Hepatocyte (in vitro differentiated cells): ENCODE measurements at regions not wholly inside any gene's neighbourhood (a gene's known extent, or its start where the extent isn't known, plus 50 kb on each side); places are given as distances from the start of the nearest gene placed in this dataset. TPM values are rescaled to one million over a fixed set of nuclear protein-coding genes. Genes with fewer than 3 reads are reported as not detected.

Experiments used
- DNase-seq: peaks from one replicate; pipeline ENCODE4 v3.0.0-alpha.2; 2016; ENCODE audit warnings: low spot score
- H2AFZ ChIP-seq: fragments of 200-600 bp; sonication (generic); 2 replicates; pipeline ENCODE4 v1.6.0; 2016; ENCODE audit warnings: antibody characterized with exemption, mild to moderate bottlenecking
- H3K27ac ChIP-seq: fragments of 200-600 bp; sonication (generic); 2 replicates; pipeline ENCODE4 v1.5.1; 2016; ENCODE audit warnings: mild to moderate bottlenecking
- H3K27me3 ChIP-seq: fragments of 200-600 bp; sonication (generic); 2 replicates; pipeline ENCODE4 v1.6.1; 2016
- H3K36me3 ChIP-seq: fragments of 200-600 bp; sonication (generic); replicated peaks from 2 replicates; pipeline ENCODE4 v1.5.1; 2016; ENCODE audit warnings: low read depth; ENCODE audit not compliant: insufficient read depth
- H3K4me1 ChIP-seq: fragments of 200-600 bp; sonication (generic); 2 replicates; pipeline ENCODE4 v1.5.1; 2016; ENCODE audit warnings: mild to moderate bottlenecking, moderate library complexity; ENCODE audit not compliant: insufficient read depth
- H3K4me2 ChIP-seq: fragments of 200-600 bp; sonication (generic); 2 replicates; pipeline ENCODE4 v1.6.0; 2016
- H3K4me3 ChIP-seq: fragments of 200-600 bp; sonication (generic); 2 replicates; pipeline ENCODE4 v1.5.1; 2016; ENCODE audit warnings: mild to moderate bottlenecking
- H3K79me2 ChIP-seq: fragments of 200-600 bp; sonication (generic); 2 replicates; pipeline ENCODE4 v1.6.0; 2017; ENCODE audit warnings: mild to moderate bottlenecking
- H3K9me2 ChIP-seq: fragments of 200-600 bp; sonication (generic); replicated peaks from 2 replicates; pipeline ENCODE4 v1.6.0; 2017; ENCODE audit warnings: mild to moderate bottlenecking; ENCODE audit not compliant: insufficient read depth
- H3K9me3 ChIP-seq: fragments of 200-600 bp; sonication (generic); 2 replicates; pipeline ENCODE4 v1.5.1; 2016; ENCODE audit warnings: low read depth, mild to moderate bottlenecking
- H4K20me1 ChIP-seq: fragments of 200-600 bp; sonication (generic); 2 replicates; pipeline ENCODE4 v1.6.0; 2016; ENCODE audit warnings: mild to moderate bottlenecking; ENCODE audit not compliant: insufficient read depth, poor library complexity, severe bottlenecking
- EZH2 ChIP-seq: fragments of 200-600 bp; sonication (generic); IDR thresholded peaks from 2 replicates; pipeline ENCODE4 v1.6.1; 2016; ENCODE audit warnings: antibody characterized with exemption, mild to moderate bottlenecking, borderline replicate concordance
- EZH2phosphoT487 ChIP-seq: fragments of 200-600 bp; sonication (generic); IDR thresholded peaks from one replicate; pipeline ENCODE4 v1.6.1; 2018; ENCODE audit warnings: antibody characterized with exemption, mild to moderate bottlenecking, low read depth, moderate library complexity; ENCODE audit not compliant: unreplicated experiment, severe bottlenecking
- WGBS: methylation state at CpG from one replicate; pipeline ENCODE4 v1.1.6; 2016; ENCODE audit warnings: low lambda C conversion rate; ENCODE audit errors: missing lambda C conversion rate; 5-methylcytosine and 5-hydroxymethylcytosine counted together
- small RNA-seq: library from RNA; depleted of rRNA; stranded (forward); fragments of <200 nt; gene quantifications from one replicate; pipeline ENCODE3, GENCODE V24; 2014
- TF ChIP-seq, protein P1 (sequence below): fragments of 200-600 bp; sonication (generic); IDR thresholded peaks from 2 replicates; pipeline ENCODE4 v1.5.1; 2016; ENCODE audit warnings: antibody characterized with exemption, mild to moderate bottlenecking; ENCODE audit not compliant: poor library complexity

DNA sequence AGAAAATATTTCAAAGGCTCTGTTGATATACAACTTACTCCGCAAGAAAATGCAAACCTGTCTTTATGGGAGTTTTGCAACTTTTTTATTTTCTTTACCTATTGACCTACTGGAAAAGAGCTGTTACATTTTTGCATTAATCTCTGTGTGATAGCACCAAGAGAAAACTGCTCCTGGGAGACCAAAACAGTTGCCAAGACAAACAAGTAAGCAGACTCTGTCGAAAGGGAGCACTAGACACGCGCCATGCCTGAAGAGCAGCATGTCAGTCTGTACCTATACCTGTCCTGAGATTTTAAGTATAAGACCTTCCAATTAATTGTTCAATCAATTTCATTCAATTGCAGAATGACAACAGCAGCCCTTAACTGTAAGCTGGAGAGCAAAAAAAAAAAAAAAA, 56.0 kb upstream of the TECRL start:
- H3K4me2 ChIP-seq: no peak overlapping the region
- H3K27me3 ChIP-seq: no peaks in the 10 kb centered on the region
- H4K20me1 ChIP-seq: no peaks in the 10 kb centered on the region
- H3K9me2 ChIP-seq: no peaks in the 10 kb centered on the region
- no peak for DNase-seq
- no peaks in the 10 kb centered on the region for H3K9me3 ChIP-seq
- no peaks in the 10 kb centered on the region for H3K4me1 ChIP-seq
- H3K36me3 ChIP-seq: no peaks in the 10 kb centered on the region
- TF ChIP-seq, protein P1, sequence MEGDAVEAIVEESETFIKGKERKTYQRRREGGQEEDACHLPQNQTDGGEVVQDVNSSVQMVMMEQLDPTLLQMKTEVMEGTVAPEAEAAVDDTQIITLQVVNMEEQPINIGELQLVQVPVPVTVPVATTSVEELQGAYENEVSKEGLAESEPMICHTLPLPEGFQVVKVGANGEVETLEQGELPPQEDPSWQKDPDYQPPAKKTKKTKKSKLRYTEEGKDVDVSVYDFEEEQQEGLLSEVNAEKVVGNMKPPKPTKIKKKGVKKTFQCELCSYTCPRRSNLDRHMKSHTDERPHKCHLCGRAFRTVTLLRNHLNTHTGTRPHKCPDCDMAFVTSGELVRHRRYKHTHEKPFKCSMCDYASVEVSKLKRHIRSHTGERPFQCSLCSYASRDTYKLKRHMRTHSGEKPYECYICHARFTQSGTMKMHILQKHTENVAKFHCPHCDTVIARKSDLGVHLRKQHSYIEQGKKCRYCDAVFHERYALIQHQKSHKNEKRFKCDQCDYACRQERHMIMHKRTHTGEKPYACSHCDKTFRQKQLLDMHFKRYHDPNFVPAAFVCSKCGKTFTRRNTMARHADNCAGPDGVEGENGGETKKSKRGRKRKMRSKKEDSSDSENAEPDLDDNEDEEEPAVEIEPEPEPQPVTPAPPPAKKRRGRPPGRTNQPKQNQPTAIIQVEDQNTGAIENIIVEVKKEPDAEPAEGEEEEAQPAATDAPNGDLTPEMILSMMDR: no peak
- TF ChIP-seq EZH2phosphoT487: no peak
- no peak for TF ChIP-seq EZH2
- no peak overlapping the region for H2AFZ ChIP-seq
- H3K4me3 ChIP-seq: no peak overlapping the region
- H3K27ac ChIP-seq: no peak overlapping the region
- no peaks in the 10 kb centered on the region for H3K79me2 ChIP-seq
- WGBS: 81% methylated on average over 4 of the region's 4 CpGs

- Histone ChIP-seq H3K4me1 (no peaks in the 10 kb centered on the region), H3K27me3 (no peaks in the 10 kb centered on the region), H3K9me2 (no peaks in the 10 kb centered on the region), H3K36me3 (no peaks in the 10 kb centered on the region), H3K4me2 (no peak overlapping the region), H4K20me1 (no peaks in the 10 kb centered on the region), H3K9me3 (no peaks in the 10 kb centered on the region), H3K79me2 (no peaks in the 10 kb centered on the region), H3K27ac (no peak overlapping the region), H2AFZ (peak overlapping the region; percentile 19), H3K4me3 (no peak overlapping the region)
- TF ChIP-seq EZH2phosphoT487 (no peak), EZH2 (no peak)
- TF ChIP-seq, protein P1: no peak
- no peak for DNase-seq
- WGBS: 41% methylated on average over 5 of the region's 5 CpGs
These were observed 55.3 kb upstream of the TECRL start for GRCh38 chr4:64464581-64464980.

Small RNA genes lying in the stretch of these regions (small RNA-seq; reads per million reads assigned to genes)
- gene MTCO3P27: not detected
- not detected for gene MTND4LP31
